G401.6 (cell line): ENCODE measurements at regions not wholly inside any gene's neighbourhood (a gene's known extent, or its start where the extent isn't known, plus 50 kb on each side); places are given as distances from the start of the nearest gene placed in this dataset.
A peak's percentile ranks its signal among the peaks of the same experiment; 100 is the strongest.
"Not testable (repeated sequence)": the region's sequence is repeated elsewhere in the genome, so short reads cannot be mapped to it uniquely, and the experiment has no call there.

Source experiments
- FAIRE-seq: peaks from 2 replicates; lab custom pipeline; 2012; peaks lifted over from hg19 to GRCh38; lab: Jason Lieb, UNC

DNA sequence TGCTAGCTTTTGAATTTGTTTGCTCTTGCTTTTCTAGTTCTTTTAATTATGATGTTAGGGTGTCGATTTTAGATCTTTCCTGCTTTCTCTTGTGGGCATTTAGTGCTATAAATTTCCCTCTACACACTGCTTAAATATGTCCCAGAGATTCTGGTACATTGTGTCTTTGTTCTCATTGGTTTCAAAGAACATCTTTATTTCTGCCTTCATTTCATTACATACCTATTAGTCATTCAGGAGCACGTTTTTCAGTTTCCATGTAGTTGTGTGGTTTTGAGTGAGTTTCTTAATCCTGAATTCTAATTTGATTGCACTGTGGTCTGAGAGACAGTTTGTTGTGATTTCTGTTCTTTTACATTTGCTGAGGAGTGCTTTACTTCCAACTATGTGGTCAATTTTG lies 51.2 kb upstream of the MB21D2 start:
- not testable (repeated sequence) for FAIRE-seq

DNA sequence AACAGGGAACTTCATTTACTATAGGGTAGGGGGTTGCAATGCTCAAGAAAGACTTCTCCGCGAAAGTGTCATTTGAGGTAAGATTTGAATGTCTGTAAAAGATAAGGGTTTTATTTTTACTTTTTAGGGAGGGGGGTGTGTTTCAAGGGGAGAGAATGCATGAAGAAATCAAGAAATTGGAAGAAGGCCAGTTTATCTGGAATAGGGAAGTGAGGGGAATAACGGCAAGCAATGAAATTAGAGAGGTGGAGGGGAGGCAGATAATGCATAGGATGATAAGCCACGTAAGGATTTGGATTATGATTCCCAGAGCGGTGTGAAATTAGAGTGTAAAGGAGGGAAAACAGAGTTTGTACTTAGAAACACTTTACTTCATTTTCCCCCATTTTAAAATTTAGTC lies 63.0 kb upstream of the MB21D2 start:
- FAIRE-seq = no peak

DNA sequence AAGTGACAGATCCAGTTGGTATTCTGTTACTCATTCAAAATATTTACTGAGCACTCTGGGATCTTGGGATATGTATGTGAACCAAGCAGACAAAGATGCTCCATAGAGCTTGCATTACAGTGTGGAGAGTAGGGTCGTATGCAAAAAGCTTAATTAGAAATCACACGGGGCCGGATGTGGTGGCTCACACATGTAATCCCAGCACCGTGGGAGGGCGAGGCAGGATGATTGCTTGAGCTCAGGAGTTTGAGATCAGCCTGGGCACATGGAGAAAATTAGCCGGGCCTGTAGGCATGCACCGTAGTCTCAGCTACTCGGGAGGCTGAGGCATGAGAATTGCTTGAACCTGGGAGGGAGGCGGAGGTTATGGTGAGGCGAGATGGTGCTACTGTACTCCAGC lies 68.7 kb upstream of the MB21D2 start:
- FAIRE-seq = no peak

DNA sequence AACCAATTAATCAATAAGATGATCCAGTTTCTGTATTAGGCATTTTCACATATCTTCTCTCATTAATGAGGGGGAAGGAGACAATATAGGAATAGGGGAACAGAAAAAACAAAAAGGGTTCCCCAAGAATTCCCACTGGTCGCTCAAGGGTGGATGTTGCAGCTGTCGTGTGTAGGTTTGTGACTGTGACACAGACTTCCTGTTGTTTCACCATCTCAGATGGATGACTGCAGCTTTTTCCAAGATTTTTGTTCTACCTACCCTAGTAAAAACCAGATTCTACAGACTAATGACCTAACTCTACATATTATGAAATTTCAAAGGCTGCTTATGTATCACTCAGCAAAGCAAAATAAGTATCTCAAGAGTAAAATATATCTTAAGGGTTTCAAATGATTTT lies 73.7 kb upstream of the MB21D2 start:
- no peak for FAIRE-seq

DNA sequence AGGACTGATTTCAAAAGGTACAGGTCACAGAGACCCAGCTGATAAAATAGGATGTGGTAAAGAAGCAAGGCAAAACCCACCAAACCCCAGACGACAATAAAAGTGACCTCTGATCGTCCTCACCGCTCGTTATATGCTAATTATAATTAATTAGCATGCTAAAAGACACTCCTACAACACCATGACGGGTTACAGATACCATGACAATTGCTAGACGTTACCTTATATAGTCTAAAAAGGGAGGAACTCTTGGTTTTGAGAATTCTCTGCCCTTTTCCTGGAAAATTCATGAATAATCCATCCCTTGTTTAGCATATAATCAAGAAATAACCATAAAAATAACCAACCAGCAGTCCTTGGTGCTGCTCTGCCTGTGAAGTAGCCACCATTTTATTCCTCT lies 74.7 kb upstream of the MB21D2 start:
- FAIRE-seq = no peak

DNA sequence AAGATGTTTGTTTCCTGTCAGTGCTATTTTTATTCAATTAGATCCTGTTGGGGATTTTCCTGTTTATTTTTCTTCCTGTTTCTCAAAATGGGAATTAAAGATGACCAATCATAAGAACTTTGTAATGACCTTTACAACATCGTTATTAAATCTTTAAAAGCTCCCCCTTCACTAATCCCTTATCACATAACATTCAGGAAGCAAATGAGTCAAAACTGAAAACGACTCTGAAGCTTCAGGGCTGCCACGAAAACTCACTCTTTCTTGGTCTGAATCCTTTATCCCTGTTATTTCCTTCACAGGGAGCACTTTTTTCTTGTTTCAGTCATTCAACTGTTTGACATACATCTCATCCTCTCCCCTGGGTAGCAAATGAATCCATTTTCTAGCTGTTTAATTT lies 75.8 kb upstream of the MB21D2 start:
- FAIRE-seq = no peak

DNA sequence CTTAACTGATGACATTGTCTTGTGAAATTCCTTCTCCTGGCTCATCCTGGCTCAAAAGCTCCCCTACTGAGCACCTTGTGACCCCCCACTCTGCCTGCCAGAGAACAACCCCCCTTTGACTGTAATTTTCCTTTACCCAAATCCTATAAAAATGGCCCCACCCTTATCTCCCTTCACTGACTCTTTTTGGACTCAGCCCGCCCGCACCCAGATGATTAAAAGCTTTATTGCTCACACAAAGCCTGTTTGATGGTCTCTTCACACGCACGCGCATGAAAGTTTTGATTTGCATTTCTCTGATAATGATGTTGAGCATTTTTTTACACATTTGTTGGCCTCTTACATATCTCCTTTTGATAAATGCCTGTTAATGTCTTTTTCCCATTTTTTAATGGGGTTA lies 83.5 kb upstream of the MB21D2 start:
- not testable (repeated sequence) for FAIRE-seq

DNA sequence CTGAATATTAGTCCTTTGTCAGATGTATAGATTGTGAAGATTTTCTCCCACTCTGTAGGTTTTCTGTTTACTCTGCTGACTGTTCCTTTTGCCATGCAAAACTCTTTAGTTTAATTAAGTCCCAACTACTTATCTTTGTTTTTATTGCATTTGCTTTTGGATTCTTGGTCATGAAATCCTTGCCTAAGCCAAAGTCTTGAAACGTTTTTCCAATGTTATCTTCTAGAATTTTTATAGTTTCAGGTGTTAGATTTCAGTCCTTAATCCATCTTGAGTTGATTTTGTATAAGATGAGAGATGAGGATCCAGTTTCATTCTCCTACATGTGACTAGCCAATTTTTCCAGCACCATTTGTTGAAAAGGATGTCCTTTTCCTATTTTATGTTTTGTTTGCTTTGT lies 86.0 kb upstream of the MB21D2 start:
- not testable (repeated sequence) for FAIRE-seq

DNA sequence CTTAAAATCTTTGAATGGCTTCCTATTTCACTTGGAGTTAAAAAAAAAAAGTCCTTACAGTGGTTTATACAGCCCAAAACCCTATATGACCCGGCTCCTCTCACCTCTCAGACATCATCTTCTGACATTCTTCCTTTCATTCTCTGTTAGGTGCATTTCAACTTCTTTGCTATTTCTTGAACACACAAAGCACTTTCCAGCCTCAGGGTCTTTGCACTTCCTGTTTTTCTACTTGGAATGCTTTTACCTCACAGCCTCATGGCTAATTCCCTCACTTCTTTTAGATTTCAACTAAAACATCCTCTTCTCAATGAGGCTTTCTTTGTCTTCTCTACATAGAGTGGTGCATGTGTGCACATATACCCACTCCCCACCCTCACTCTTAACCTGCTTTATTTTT lies 91.0 kb upstream of the MB21D2 start:
- no peak for FAIRE-seq

DNA sequence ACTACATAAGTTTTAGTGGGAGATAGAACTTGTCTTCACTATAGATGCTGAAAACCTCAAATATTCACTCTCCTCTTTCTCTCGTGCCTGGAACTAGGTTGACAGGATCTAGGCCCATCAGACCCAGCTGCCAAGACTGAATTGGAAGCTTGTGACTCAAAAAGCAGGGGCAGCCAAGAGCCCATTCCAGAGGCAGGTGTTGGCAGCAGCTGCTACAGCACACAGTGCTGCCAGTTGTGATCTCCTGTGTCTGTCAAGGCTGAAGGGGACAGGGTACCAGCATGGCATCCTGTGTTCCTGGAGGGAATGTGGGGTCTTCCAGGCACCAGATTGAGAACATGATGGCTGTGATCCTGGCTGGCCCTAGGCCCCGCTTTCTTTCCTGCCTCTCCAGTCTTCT lies 92.5 kb upstream of the MB21D2 start:
- FAIRE-seq = no peak

DNA sequence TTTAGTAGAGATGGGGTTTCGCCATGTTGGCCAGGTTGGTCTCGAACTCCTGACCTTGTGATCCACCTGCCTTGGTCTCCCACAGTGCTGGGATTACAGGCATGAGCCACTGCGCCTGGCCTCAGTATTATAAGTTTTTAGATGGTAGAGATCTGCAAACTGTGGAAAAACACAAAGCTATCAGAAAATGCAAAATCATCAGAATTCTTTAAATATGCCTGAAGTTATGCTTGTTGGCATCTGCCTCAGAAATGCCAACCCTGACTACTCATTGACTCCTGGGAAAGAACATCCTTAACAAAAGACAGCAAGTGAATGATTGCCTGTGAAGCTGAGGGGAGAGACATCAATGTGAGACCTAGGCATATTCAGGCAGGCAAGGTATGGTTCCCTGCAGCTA lies 94.3 kb upstream of the MB21D2 start:
- no peak for FAIRE-seq

DNA sequence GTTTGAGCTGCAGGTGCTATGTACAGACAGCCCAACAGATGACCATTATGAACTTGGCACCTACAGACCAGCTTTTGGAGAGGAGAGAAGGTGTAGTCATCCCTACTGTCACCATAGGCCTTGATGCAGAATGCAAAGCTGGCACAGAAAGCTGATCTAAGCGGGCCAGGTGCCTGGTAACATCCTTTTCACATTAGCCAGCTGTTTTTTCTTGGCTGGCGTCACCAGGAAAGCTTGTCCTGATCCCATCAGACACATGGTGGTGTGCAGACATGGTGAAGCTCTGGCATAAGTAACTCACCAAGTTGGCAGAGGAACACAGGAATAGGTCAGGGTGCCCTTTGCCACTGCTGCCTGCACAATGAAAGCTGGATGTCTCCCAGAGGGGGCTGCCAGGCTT lies 97.2 kb upstream of the MB21D2 start:
- FAIRE-seq = no peak

DNA sequence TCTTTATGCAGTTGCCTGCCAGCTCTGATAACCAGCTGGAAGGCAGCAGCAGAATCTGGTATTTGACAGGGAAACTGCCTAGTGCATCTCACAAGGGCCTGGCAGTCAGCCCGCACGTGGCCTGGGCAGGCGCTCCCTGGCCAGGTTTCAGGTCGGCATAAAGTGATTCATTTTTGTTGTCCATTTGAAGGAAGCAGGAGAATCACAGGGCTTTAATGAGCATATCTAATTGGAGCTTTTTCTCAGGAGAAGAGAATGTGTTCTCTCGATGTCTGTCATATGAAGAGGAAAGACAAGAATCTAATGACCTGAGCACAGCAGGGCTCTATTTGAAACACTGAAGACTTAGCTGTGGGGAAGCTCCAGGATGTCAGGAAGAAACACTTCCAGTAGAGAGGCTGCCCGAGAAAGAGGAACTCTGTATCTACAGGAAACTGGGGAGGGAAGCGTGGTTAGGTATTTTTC lies 98.8 kb upstream of the MB21D2 start:
- FAIRE-seq = no peak

DNA sequence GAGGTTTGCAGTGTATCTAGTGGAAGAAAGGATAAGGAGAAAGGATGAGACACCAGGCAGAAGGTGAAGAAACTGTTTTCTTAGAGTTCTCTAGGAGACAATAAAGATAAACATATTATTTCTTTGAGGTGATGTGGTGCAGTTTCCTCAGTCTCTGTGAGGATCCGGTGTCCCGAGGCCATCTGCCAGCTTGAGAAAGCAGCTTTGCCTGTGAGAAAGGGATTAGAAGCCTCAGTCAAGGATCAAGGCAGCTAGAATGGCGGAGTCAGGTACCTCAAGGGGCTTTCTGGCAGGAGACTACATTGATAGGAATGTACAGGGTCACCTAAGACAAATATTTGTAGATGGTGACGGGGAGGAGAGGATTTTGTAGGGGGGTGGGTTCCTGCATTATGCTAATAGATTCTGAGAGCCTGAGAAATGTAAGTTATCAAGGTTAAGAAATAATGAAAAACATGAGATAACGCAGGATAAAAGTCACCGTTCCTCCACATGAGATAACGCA lies 103.9 kb upstream of the MB21D2 start:
- no peak for FAIRE-seq

DNA sequence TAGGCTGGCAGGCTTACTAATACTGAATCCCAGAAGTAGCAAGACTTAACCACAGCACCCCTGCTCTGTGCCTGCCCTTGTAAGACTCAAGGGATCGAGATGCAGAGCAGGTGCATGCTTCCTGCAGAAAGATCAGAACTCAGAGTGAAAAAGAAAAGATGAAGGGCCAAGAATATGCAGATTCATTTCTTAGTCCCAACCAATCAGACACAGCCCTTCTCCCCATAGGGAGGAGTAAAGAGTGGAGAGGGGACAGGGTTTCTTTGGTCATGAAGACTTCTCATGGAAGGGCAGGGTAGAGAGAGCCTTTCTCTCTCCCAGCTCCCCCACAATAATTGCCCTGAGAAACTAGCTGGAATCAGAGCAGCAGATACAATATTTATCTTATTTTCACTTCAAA lies 105.6 kb upstream of the MB21D2 start:
- no peak for FAIRE-seq

DNA sequence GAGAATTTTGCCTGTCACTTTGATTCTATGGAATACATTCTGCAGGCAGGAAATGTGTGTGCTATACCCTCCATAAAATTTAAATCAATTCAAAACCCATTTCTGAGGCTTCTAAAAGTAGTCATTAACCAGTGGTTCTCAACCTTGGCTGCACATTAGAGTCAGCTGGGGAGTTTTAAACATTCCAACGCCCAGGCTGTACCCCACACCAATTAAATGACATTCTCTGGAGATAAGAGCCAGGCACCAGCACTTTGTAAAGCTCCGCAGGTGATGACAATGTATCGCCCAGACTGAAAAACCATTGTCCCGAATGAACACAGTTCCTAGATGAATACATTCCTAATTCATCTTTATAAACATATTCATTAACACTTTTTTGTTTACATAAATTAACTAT lies 110.6 kb upstream of the MB21D2 start:
- FAIRE-seq = no peak

DNA sequence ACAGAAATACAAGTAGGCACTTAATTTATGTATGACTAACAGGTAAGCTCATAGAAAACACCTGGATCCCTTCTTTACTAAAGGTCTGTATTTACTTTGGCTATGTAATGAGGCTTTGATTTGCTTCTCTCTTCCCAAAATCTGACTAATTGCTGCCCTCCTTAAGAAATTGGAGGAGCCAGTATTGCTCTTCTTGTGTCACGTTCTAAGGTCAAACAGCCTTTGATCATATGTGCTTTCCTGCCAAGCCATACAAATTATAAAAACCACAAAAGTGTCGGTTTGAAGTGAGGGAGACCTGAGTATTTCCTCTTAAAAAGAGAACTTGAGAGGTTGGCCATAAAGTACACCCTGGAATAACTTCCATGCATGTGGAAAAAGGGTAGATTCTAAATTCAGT lies 112.1 kb upstream of the MB21D2 start:
- FAIRE-seq = no peak

DNA sequence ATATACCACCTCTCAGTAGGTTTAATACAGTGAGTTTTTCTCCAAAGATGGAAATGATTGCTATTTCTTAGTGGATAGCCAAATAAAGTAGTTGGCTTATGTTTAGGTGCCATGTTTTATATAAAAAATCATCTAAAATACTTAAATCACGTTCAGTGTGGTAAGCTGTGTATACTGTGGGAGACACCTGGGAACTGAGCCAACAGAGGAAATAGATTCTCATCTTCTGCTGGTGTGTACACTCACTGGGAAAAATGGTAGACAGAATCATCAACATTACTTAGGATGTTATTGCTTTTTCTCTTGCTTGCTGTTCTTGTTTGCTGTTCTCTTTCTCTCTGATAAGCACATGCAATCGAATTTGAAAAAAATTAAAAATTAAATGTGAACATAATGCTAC lies 112.6 kb upstream of the MB21D2 start:
- FAIRE-seq = no peak

DNA sequence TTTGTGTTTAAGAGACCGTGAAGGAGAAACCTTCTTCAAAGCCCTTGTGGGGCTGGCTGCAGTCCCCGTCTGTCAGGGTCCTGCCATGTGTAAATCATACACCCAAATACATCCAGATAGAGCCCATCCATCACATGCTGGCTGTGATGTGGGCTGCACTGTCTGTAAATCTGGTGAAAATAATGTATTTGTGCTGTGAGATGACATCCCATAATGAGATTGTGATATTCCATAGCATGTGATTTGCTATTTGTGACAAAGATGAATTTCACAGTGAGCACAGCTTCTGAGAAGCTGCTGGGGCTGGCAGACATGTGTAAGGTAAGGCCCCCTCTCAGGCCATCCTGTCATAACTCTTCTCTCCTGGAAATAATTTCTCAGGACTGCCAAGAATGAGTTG lies 114.3 kb upstream of the MB21D2 start:
- FAIRE-seq = no peak

DNA sequence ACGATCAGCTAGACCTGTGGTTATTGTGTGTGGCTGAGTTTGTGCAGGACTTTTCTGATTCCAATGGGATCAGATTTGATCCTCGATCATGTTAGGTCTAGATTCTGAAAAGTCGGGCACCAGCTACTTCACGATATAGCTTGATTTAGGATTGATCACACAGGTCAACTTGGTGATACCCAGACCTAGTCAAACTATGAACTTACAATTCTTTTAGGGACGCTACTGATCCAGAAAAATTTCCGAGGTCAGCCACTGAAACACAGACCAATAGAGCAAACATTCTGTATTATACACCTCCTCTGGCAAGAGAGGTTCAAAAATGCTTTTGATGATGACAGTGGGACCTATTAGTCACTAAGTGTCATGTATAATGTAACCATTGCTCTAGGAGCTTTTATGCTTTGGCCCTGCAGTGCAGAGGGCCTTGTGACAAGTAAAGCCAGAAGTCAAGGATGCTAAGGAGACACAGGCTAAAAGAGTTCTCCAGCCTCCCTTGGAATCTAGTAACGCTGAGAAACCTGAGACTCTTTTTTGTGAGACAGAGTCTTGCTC lies 115.6 kb upstream of the MB21D2 start:
- FAIRE-seq = no peak

DNA sequence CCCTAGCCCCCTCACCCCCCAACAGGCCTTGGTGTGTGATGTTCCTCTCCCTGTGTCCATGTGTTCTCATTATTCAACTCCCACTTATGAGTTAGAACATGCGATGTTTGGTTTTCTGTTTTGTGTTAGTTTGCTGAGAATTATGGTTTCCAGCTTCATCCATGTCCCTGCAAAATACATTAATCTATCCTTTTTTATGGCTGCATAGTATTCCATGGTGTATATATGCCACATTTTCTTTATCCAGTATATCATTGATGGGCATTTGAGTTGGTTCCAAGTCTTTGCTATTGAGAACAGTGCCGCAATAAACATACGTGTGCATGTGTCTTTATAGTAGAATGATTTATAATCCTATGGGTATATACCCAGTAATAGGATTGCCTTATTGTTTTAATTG lies 120.2 kb upstream of the MB21D2 start:
- not testable (repeated sequence) for FAIRE-seq

DNA sequence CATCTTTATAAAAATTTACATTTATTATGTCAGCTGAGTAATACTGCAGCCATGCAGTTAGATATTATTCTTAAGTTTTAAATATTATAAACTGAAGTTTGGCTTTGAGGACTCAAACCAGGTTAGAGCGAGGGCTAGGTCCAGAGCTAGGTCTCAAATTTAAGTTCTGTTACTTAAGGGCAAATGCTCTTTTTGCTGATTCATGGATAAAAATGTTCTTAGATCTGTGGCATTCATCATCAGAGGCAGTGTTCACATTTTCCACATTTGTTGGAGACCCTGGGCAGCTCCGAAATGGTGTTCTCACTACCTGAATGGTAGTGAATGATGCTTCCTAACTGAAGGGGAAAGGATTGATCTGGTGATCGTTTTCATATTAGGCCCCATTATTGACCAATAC lies 121.4 kb upstream of the MB21D2 start:
- no peak for FAIRE-seq

DNA sequence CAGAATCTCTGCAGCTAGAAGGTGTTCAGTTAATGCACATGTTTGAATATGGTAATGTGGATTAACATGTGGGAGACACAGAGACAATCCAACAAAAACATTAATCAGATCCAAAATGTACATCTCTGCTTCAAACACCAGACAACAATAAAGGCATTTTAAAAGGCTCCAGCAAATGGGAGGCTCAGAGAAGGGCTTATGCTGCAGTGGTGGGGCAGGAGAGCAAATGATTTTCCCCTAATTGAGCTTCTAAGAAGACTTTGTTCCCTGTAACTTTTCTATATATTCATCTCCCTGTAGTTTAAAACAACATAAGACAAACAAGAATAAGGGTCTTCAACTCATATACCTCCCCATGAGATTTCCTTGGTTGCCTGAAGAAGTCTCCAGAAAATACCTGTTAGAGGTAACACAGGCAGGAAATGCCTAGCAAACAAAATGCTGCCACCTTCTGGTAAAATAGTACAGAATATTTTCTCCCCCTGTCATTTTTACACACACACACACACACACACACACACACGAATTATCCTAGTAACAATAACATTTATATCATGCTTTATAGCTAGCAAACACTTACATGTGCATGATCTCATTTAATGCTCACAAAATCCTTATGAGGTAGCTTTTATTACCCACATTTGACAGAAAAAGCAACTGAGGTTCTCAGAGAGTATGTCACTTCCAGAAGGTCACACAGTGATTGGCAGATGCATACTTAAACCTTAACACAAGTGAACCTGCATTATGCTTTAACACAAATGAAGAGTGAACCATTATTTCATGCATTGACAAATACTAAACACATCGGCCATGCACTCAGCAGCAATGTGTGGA lies 123.4 kb upstream of the MB21D2 start:
- peak; percentile 87 for FAIRE-seq

DNA sequence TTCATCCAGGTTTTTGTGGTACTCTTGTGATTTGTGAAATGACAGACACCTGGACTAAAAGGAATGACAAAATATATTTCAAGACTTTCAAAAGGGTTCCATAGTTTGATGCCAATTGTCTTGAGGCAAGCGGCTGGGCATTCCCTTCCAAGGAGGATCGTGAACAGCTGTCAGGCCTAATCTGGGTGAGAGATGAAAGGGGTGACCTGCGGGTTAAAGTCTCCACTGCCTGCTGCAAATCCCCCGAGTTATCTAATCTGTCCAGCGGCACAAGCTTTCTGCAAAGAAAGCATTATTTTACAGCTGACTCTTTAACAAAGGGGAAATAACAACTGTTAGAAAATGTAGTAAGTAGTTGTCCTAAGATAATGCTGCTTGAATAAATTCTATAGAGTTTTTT lies 128.7 kb upstream of the MB21D2 start:
- no peak for FAIRE-seq
